Activated CD8-positive, alpha-beta memory T cell treated with anti-CD3 and anti-CD28 coated beads, Interleukin-2, amount 10 ng/mL, durations not matched to agents 7 days and 5 days (primary cell): ENCODE measurements at regions not wholly inside any gene's neighbourhood (a gene's known extent, or its start where the extent isn't known, plus 50 kb on each side); places are given as distances from the start of the nearest gene placed in this dataset.

ENCODE experiments used
- ATAC-seq: fragments of 150-1000 bp; cut with Tn5 transposase; one replicate; pipeline ENCODE4 v1.10.0; 2021; ENCODE audit warnings: moderate library complexity
- CTCF ChIA-PET: fragments of 350-600 bp; sonication (Branson Sonifier 250); formaldehyde crosslinking; loops from one replicate; lab custom pipeline; 2021; ENCODE audit warnings: antibody characterized with exemption; lab: Charles Lee
- DNase-seq: peaks from one replicate; pipeline ENCODE4 v3.0.0-alpha.2; 2020
- H3K27ac Mint-ChIP-seq: one replicate; pipeline ENCODE4 v1.8.0; 2021; ENCODE audit warnings: mild to moderate bottlenecking, mixed read lengths
- H3K27me3 Mint-ChIP-seq: one replicate; pipeline ENCODE4 v1.8.0; 2021; ENCODE audit warnings: mixed read lengths
- H3K36me3 Mint-ChIP-seq: one replicate; pipeline ENCODE4 v1.8.0; 2021; ENCODE audit warnings: mild to moderate bottlenecking, mixed read lengths
- H3K4me1 Mint-ChIP-seq: one replicate; pipeline ENCODE4 v1.8.0; 2021; ENCODE audit warnings: mixed read lengths
- H3K4me3 Mint-ChIP-seq: one replicate; pipeline ENCODE4 v1.8.0; 2021; ENCODE audit warnings: mild to moderate bottlenecking, moderate library complexity, mixed read lengths
- H3K9me3 Mint-ChIP-seq: one replicate; pipeline ENCODE4 v1.8.0; 2022; ENCODE audit warnings: low read depth, mixed read lengths

DNA sequence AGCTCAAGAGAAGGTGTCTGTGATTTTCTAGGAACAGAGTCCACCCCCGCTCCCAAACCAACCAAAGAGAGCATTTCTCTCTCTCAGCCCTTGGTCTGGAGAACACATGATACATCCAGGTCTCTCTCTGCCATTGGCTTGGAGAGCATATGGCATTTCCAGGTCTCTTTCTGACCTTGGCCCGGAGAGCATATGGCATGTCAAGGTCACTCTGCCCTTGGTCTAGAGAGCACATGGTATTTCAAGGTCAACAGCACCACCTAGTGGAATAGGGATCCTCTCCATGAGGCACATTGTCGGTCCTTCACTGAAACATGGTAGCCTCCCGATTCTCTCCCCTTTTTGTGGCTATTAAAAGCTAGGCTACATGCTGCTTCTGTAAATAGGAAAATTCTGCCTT lies 437.7 kb upstream of the OLFM3 start:
- CTCF ChIA-PET, result no interaction called here
- Mint-ChIP-seq H3K36me3 (no peaks in the 10 kb centered on the region), H3K4me1 (no peaks in the 10 kb centered on the region), H3K27me3 (no peaks in the 10 kb centered on the region), H3K27ac (no peak overlapping the region), H3K4me3 (no peak overlapping the region), H3K9me3 (no peaks in the 10 kb centered on the region)
- ATAC-seq (no peak), DNase-seq (no peak)

DNA sequence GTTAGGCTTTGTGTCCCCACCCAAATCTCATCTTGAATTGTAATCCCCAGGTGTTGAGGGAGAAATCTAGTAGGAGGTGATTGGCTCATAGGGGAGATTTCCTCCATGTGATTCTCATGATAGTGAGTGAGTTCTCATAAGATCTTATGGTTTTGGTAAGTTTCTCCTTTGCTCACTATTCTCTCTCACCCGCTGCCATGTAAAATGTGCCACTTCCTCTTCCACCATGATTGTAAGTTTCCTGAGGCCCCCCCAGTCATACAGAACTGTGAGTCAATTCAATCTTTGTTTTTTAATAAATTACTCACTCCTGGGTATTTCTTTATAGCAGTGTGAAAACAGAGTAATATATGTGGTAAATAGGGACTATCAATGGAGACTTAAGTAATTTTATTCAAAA lies 434.5 kb upstream of the OLFM3 start:
- DNase-seq (no peak), ATAC-seq (no peak)
- H3K27ac Mint-ChIP-seq, result no peak overlapping the region
- no peaks in the 10 kb centered on the region for H3K36me3 Mint-ChIP-seq
- no peaks in the 10 kb centered on the region for H3K27me3 Mint-ChIP-seq
- no peak overlapping the region for H3K4me3 Mint-ChIP-seq
- H3K4me1 Mint-ChIP-seq, result no peaks in the 10 kb centered on the region
- CTCF ChIA-PET, result no interaction called here
- H3K9me3 Mint-ChIP-seq, result no peaks in the 10 kb centered on the region

DNA sequence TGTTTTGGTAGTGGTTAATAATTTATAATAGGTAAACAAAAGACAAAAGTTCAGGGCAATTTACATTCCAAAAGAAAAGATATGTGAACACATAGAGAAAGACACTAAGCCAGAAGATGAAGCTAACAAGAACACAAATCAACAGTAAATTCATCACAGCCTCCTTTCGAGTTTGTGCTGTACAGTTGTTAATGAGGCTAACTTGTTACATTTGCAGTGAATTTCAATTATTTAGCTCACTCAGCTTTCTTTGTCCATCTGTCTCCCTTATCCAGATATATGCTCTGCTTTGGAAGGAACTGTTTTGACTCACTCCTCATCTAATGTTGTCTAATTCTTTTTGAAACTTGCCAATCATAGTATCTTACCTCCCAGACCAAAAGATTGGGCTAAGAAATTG lies 423.3 kb upstream of the OLFM3 start:
- no peak for DNase-seq
- no peaks in the 10 kb centered on the region for H3K27me3 Mint-ChIP-seq
- no peaks in the 10 kb centered on the region for H3K9me3 Mint-ChIP-seq
- H3K4me1 Mint-ChIP-seq, result no peaks in the 10 kb centered on the region
- no peak overlapping the region for H3K27ac Mint-ChIP-seq
- H3K36me3 Mint-ChIP-seq, result no peaks in the 10 kb centered on the region
- no peak overlapping the region for H3K4me3 Mint-ChIP-seq
- CTCF ChIA-PET, result no interaction called here
- no peak for ATAC-seq
